ENCODE measurements at regions not wholly inside any gene's neighbourhood (a gene's known extent, or its start where the extent isn't known, plus 50 kb on each side); places are given as distances from the start of the nearest gene placed in this dataset.

DNA sequence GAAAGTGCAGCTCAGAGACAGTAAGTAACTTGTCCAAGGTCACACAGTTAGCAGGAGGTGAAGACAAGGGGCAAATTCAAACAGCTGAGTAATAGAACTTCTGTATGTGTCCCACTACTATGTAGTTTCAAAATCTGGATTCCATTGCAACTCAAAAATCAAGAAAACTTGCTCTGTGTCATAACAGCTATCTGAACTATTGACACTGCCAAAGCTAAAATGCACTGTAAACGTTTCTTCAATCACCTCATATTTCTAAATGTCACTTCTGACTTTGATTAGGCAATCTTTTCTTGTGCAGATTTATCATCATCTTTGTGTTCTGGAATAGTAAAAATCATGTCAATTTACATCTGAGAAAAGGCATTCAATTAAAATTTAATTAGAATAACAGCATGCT, 957.6 kb downstream of the MRPL39 start:
- ChIA-PET POLR2A (no interaction called here), CTCF (no interaction called here)
- intact Hi-C loops (cut with micrococcal nuclease), result no loop called here
- 17% methylated on average over 1 of the region's 1 CpG for WGBS (ENCODE audit: insufficient coverage)
- Histone ChIP-seq H3K36me3 (replicated peaks in 1 of 2; ENCODE audit: control extremely low read depth in 1 of 2, control insufficient read depth in 1 of 2, extremely low read depth in 1 of 2, insufficient read depth in 2 of 2, low read length in 1 of 2) (no peaks in the 10 kb centered on the region), H2AFZ (ENCODE audit: insufficient read depth, low read depth, low read length, poor library complexity, severe bottlenecking) (no peak overlapping the region), H3K27me3 (replicated peaks in 1 of 4; ENCODE audit: control extremely low read depth in 1 of 4, control insufficient read depth in 3 of 4, insufficient read depth in 4 of 4, low read length in 3 of 4) (no peaks in the 10 kb centered on the region), H3K27ac (ENCODE audit: low read length in 2 of 2) (no peak overlapping the region), H4K20me1 (ENCODE audit: control insufficient read depth, insufficient read depth, low read length, poor library complexity, severe bottlenecking) (no peaks in the 10 kb centered on the region), H3K9ac (ENCODE audit: low read length) (no peak overlapping the region), H3K4me2 (replicated peaks; ENCODE audit: low read depth, low read length, poor library complexity, severe bottlenecking) (no peak overlapping the region), H3K9me3 (ENCODE audit: control extremely low read depth in 1 of 3, control insufficient read depth in 2 of 3, insufficient read depth in 1 of 3, low read length in 2 of 3) (no peaks in the 10 kb centered on the region), H3K79me2 (ENCODE audit: control insufficient read depth, insufficient read depth, low read length) (no peaks in the 10 kb centered on the region), H3K4me3 (ENCODE audit: control extremely low read depth in 1 of 5, extremely low read depth in 1 of 5, insufficient read depth in 1 of 5, low read depth in 2 of 5, low read length in 4 of 5) (no peak overlapping the region), H3K4me1 (ENCODE audit: control insufficient read depth in 2 of 2, insufficient read depth in 2 of 2, low read length in 2 of 2) (no peaks in the 10 kb centered on the region)
- H3K4me1 Mint-ChIP-seq, result no peaks in the 10 kb centered on the region
- TF ChIP-seq, protein P1, sequence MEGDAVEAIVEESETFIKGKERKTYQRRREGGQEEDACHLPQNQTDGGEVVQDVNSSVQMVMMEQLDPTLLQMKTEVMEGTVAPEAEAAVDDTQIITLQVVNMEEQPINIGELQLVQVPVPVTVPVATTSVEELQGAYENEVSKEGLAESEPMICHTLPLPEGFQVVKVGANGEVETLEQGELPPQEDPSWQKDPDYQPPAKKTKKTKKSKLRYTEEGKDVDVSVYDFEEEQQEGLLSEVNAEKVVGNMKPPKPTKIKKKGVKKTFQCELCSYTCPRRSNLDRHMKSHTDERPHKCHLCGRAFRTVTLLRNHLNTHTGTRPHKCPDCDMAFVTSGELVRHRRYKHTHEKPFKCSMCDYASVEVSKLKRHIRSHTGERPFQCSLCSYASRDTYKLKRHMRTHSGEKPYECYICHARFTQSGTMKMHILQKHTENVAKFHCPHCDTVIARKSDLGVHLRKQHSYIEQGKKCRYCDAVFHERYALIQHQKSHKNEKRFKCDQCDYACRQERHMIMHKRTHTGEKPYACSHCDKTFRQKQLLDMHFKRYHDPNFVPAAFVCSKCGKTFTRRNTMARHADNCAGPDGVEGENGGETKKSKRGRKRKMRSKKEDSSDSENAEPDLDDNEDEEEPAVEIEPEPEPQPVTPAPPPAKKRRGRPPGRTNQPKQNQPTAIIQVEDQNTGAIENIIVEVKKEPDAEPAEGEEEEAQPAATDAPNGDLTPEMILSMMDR (IDR thresholded peaks at IDR 0.05), result no peak
- no peak for TF ChIP-seq EZH2 (IDR thresholded peaks at IDR 0.05; ENCODE audit: borderline replicate concordance, insufficient read depth, low read depth, low read length, poor library complexity, severe bottlenecking)
- H3K9me3 Mint-ChIP-seq (ENCODE audit: insufficient read depth), result peaks cover 1% of the 10 kb centered on the region
- DNase-seq (no peak), ATAC-seq (ENCODE audit: low read depth) (no peak)
- H3K27ac Mint-ChIP-seq, result no peak overlapping the region
- H3K27me3 Mint-ChIP-seq, result no peaks in the 10 kb centered on the region
- no peak overlapping the region for H3K4me3 Mint-ChIP-seq

DNA sequence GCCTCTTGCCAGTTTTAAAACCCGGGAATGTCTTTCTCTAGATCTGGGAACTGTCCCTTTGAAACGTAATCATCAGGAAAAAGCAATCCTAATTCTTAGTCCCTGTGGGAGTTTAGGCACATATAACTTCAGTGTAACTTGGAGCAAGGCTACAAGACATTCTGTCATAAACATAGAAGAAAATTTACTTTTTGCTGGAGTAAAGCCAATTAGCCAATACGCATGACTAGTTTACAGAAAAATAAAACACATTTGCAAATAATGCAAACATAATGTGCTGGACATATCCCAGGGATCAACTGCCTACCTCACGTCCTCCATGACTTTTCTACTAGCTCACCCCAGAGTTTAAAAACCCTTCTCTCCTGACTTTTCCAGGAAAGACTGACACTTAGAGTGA, 970.6 kb downstream of the MRPL39 start:
- H3K4me1 ChIP-seq (ENCODE audit: control insufficient read depth in 2 of 2, insufficient read depth in 2 of 2, low read length in 2 of 2), result no peaks in the 10 kb centered on the region
- no peak overlapping the region for H3K27ac ChIP-seq (ENCODE audit: low read length in 2 of 2)
- H3K27me3 Mint-ChIP-seq, result no peaks in the 10 kb centered on the region
- no peak overlapping the region for H3K27ac Mint-ChIP-seq
- H3K4me1 Mint-ChIP-seq, result peaks cover 2% of the 10 kb centered on the region
- no peaks in the 10 kb centered on the region for H3K79me2 ChIP-seq (ENCODE audit: control insufficient read depth, insufficient read depth, low read length)
- intact Hi-C loops (cut with micrococcal nuclease), result no loop called here
- CTCF ChIA-PET, result no interaction called here
- no peak overlapping the region for H3K4me3 ChIP-seq (ENCODE audit: control extremely low read depth in 1 of 5, extremely low read depth in 1 of 5, insufficient read depth in 1 of 5, low read depth in 2 of 5, low read length in 4 of 5)
- POLR2A ChIA-PET, result no interaction called here
- H3K4me2 ChIP-seq (replicated peaks; ENCODE audit: low read depth, low read length, poor library complexity, severe bottlenecking), result no peak overlapping the region
- TF ChIP-seq, protein P1 (IDR thresholded peaks at IDR 0.05), result no peak
- no peak for TF ChIP-seq EZH2 (IDR thresholded peaks at IDR 0.05; ENCODE audit: borderline replicate concordance, insufficient read depth, low read depth, low read length, poor library complexity, severe bottlenecking)
- DNase-seq (no peak), ATAC-seq (ENCODE audit: low read depth) (no peak)
- H2AFZ ChIP-seq (ENCODE audit: insufficient read depth, low read depth, low read length, poor library complexity, severe bottlenecking), result no peak overlapping the region
- no peaks in the 10 kb centered on the region for H3K27me3 ChIP-seq (replicated peaks in 1 of 4; ENCODE audit: control extremely low read depth in 1 of 4, control insufficient read depth in 3 of 4, insufficient read depth in 4 of 4, low read length in 3 of 4)
- H3K9me3 Mint-ChIP-seq (ENCODE audit: insufficient read depth), result no peaks in the 10 kb centered on the region
- no peaks in the 10 kb centered on the region for H3K36me3 ChIP-seq (replicated peaks in 1 of 2; ENCODE audit: control extremely low read depth in 1 of 2, control insufficient read depth in 1 of 2, extremely low read depth in 1 of 2, insufficient read depth in 2 of 2, low read length in 1 of 2)
- no peak overlapping the region for H3K9ac ChIP-seq (ENCODE audit: low read length)
- H4K20me1 ChIP-seq (ENCODE audit: control insufficient read depth, insufficient read depth, low read length, poor library complexity, severe bottlenecking), result no peaks in the 10 kb centered on the region
- no peaks in the 10 kb centered on the region for H3K9me3 ChIP-seq (ENCODE audit: control extremely low read depth in 1 of 3, control insufficient read depth in 2 of 3, insufficient read depth in 1 of 3, low read length in 2 of 3)
- H3K4me3 Mint-ChIP-seq, result no peak overlapping the region
- 100% methylated on average over 1 of the region's 4 CpGs for WGBS (ENCODE audit: insufficient coverage)

Measured in B cell (primary cell).